H1 (cell line): ENCODE measurements at regions not wholly inside any gene's neighbourhood (a gene's known extent, or its start where the extent isn't known, plus 50 kb on each side); places are given as distances from the start of the nearest gene placed in this dataset.

Source experiments
- CTCF ChIA-PET: fragments of 300-600 bp; sonication (Branson Sonifier 250); formaldehyde crosslinking; loops from one replicate; lab custom pipeline; 2021; ENCODE audit not compliant: partially characterized antibody; lab: Charles Lee
- POLR2A ChIA-PET: fragments of 300-600 bp; sonication (Branson Sonifier 250); formaldehyde crosslinking; loops from one replicate; lab custom pipeline; 2021; ENCODE audit warnings: inconsistent platforms; ENCODE audit not compliant: partially characterized antibody; lab: Charles Lee
- DNase-seq, 2 experiments: peaks; one replicate each; pipeline versions ENCODE4 v3.0.0 to v3.0.0-alpha.2; 2010 to 2022; ENCODE audit warnings: low spot score in 2 of 2, low read depth in 1 of 2, mixed read lengths in 1 of 2
- FAIRE-seq: peaks from 2 replicates; lab custom pipeline; 2011; peaks lifted over from hg19 to GRCh38; lab: Jason Lieb, UNC
- H2AFZ ChIP-seq: 2 replicates; pipeline ENCODE4 v1.8.1; 2012; ENCODE audit warnings: low read length, inconsistent platforms
- H2AK5ac ChIP-seq: 2 replicates; pipeline ENCODE4 v1.6.1; 2013; ENCODE audit warnings: low read depth, low read length
- H2BK120ac ChIP-seq: replicated peaks from 2 replicates; pipeline ENCODE3; 2013; ENCODE audit warnings: low read depth, low read length, inconsistent platforms
- H2BK12ac ChIP-seq: 2 replicates; pipeline ENCODE4 v1.6.1; 2013; ENCODE audit warnings: low read depth, low read length
- H2BK15ac ChIP-seq: 2 replicates; pipeline ENCODE4 v1.6.1; 2013; ENCODE audit warnings: low read length
- H2BK20ac ChIP-seq: 2 replicates; pipeline ENCODE4 v1.6.1; 2013; ENCODE audit warnings: low read length
- H2BK5ac ChIP-seq: 2 replicates; pipeline ENCODE4 v1.6.1; 2013; ENCODE audit warnings: low read depth, low read length
- H3K14ac ChIP-seq: 2 replicates; pipeline ENCODE4 v1.6.1; 2013; ENCODE audit warnings: inconsistent platforms; ENCODE audit not compliant: insufficient read length
- H3K18ac ChIP-seq: 2 replicates; pipeline ENCODE4 v1.6.1; 2013; ENCODE audit warnings: low read length; ENCODE audit errors: extremely low read depth
- H3K23ac ChIP-seq: 2 replicates; pipeline ENCODE4 v1.6.1; 2013; ENCODE audit warnings: inconsistent platforms; ENCODE audit not compliant: insufficient read length
- H3K23me2 ChIP-seq: 2 replicates; pipeline ENCODE4 v1.6.1; 2013; ENCODE audit warnings: low read depth, low read length
- H3K27ac ChIP-seq: 2 replicates; pipeline ENCODE4 v1.6.1; 2011; ENCODE audit warnings: low read depth, low read length, inconsistent platforms
- H3K27me3 ChIP-seq, 4 experiments: replicated peaks in 1 of 4; 1 replicate in 1 of 4; 2 replicates in 3 of 4; pipeline versions ENCODE4 v1.6.1 to v1.8.1; 2011 to 2013; ENCODE audit warnings: low read length in 3 of 4, mild to moderate bottlenecking in 3 of 4, inconsistent platforms in 2 of 4, mixed read lengths in 2 of 4, moderate library complexity in 1 of 4; ENCODE audit not compliant: control insufficient read depth in 3 of 4, insufficient read depth in 3 of 4; ENCODE audit errors: extremely low read depth in 1 of 4
- H3K36me3 ChIP-seq, 4 experiments: 2 replicates each; pipeline versions ENCODE4 v1.6.1 to v1.8.1; 2011 to 2013; ENCODE audit warnings: mild to moderate bottlenecking in 4 of 4, low read length in 3 of 4, moderate library complexity in 2 of 4, control low read depth in 1 of 4, inconsistent platforms in 1 of 4; ENCODE audit not compliant: insufficient read depth in 4 of 4, control insufficient read depth in 2 of 4
- H3K4ac ChIP-seq: replicated peaks from 2 replicates; pipeline ENCODE3; 2013; ENCODE audit warnings: low read length, low read depth, mixed read lengths, inconsistent platforms; ENCODE audit not compliant: insufficient read length
- H3K4me1 ChIP-seq, 4 experiments: replicated peaks in 1 of 4; 1 replicate in 1 of 4; 2 replicates in 3 of 4; pipeline versions ENCODE4 v1.6.1 to v1.8.1; 2011 to 2013; ENCODE audit warnings: low read length in 3 of 4, inconsistent platforms in 2 of 4, mixed read lengths in 1 of 4; ENCODE audit not compliant: insufficient read depth in 4 of 4, control insufficient read depth in 3 of 4
- H3K4me2 ChIP-seq, 2 experiments: 2 replicates each; pipeline versions ENCODE4 v1.6.1 to v1.8.1; 2011 to 2013; ENCODE audit warnings: low read depth in 2 of 2, low read length in 2 of 2, control low read depth in 1 of 2, inconsistent platforms in 1 of 2, mild to moderate bottlenecking in 1 of 2; ENCODE audit not compliant: insufficient read depth in 1 of 2
- H3K4me3 ChIP-seq, 4 experiments: fragments of 200-600, 300-600 bp in 1 of 4; sonication (generic), shearing (Covaris generic), sonication (Bioruptor Twin) in 1 of 4; 2 replicates each; pipeline versions ENCODE4 v1.5.1 to v1.8.1; 2011 to 2016; ENCODE audit warnings: low read length in 4 of 4, low read depth in 3 of 4, control low read depth in 2 of 4, inconsistent platforms in 2 of 4, mild to moderate bottlenecking in 2 of 4, mixed read lengths in 1 of 4, moderate library complexity in 1 of 4; ENCODE audit not compliant: insufficient read depth in 2 of 4; ENCODE audit errors: extremely low read depth in 1 of 4
- H3K56ac ChIP-seq: replicated peaks from 2 replicates; pipeline ENCODE3; 2013; ENCODE audit warnings: low read depth, mild to moderate bottlenecking, mixed read lengths, low read length, inconsistent platforms; ENCODE audit not compliant: insufficient read length
- H3K79me1 ChIP-seq: 2 replicates; pipeline ENCODE4 v1.6.1; 2013; ENCODE audit warnings: low read depth, low read length, control low read depth
- H3K79me2 ChIP-seq, 2 experiments: 2 replicates each; pipeline versions ENCODE4 v1.6.1 to v1.8.1; 2012 to 2013; ENCODE audit warnings: low read length in 2 of 2, mild to moderate bottlenecking in 2 of 2, inconsistent platforms in 1 of 2; ENCODE audit not compliant: insufficient read depth in 2 of 2, control insufficient read depth in 1 of 2
- H3K9ac ChIP-seq, 4 experiments: replicated peaks in 1 of 4; 1 replicate in 1 of 4; 2 replicates in 3 of 4; pipeline versions ENCODE4 v1.6.1 to v1.8.1; 2011 to 2013; ENCODE audit warnings: low read depth in 3 of 4, low read length in 3 of 4, control low read depth in 2 of 4, mild to moderate bottlenecking in 2 of 4, moderate library complexity in 2 of 4, inconsistent platforms in 1 of 4; ENCODE audit errors: extremely low read depth in 1 of 4
- H3K9me3 ChIP-seq, 2 experiments: 2 replicates each; pipeline versions ENCODE4 v1.6.1 to v1.8.1; 2012 to 2013; ENCODE audit warnings: mild to moderate bottlenecking in 2 of 2, moderate library complexity in 2 of 2, control low read depth in 1 of 2, inconsistent platforms in 1 of 2, low read depth in 1 of 2, low read length in 1 of 2, mixed read lengths in 1 of 2; ENCODE audit not compliant: insufficient read depth in 2 of 2
- H4K20me1 ChIP-seq, 2 experiments: replicated peaks in 1 of 2; 2 replicates each; pipeline versions ENCODE3 to v1.8.1; 2011 to 2013; ENCODE audit warnings: inconsistent platforms in 2 of 2, low read length in 2 of 2, mild to moderate bottlenecking in 1 of 2; ENCODE audit not compliant: insufficient read depth in 2 of 2, control insufficient read depth in 1 of 2
- H4K5ac ChIP-seq: 2 replicates; pipeline ENCODE4 v1.6.1; 2013; ENCODE audit warnings: low read length, low read depth, mixed read lengths, inconsistent platforms; ENCODE audit not compliant: insufficient read length
- H4K8ac ChIP-seq: 2 replicates; pipeline ENCODE4 v1.8.0; 2013; ENCODE audit warnings: mild to moderate bottlenecking, moderate library complexity, low read length, inconsistent platforms; ENCODE audit not compliant: insufficient read depth; ENCODE audit errors: extremely low read depth
- H4K91ac ChIP-seq: replicated peaks from 2 replicates; pipeline ENCODE3; 2013; ENCODE audit warnings: low read length, mixed read lengths, inconsistent platforms; ENCODE audit not compliant: insufficient read length
- POLR2A ChIP-seq, 2 experiments: IDR thresholded peaks; 1 replicate in 1 of 2; 2 replicates in 1 of 2; pipeline ENCODE4 v1.6.1; 2011; ENCODE audit warnings: low read depth in 2 of 2, low read length in 2 of 2, mild to moderate bottlenecking in 2 of 2; ENCODE audit errors: control extremely low read depth in 1 of 2
- RAD21 ChIP-seq, 2 experiments: IDR thresholded peaks in 1 of 2; conservative IDR thresholded peaks in 1 of 2; 2 replicates each; pipeline ENCODE4 v1.6.1; 2011; ENCODE audit warnings: low read depth in 2 of 2, low read length in 2 of 2, improper control_type of control experiment in 1 of 2, inconsistent platforms in 1 of 2, mild to moderate bottlenecking in 1 of 2, moderate library complexity in 1 of 2
- WGBS, 2 experiments: shearing (Covaris generic) in 1 of 2; methylation state at CpG; one replicate each; pipeline versions ENCODE4 v1.1.6 to v1.1.7; 2013 to 2015; ENCODE audit warnings: low lambda C conversion rate in 2 of 2, mixed read lengths in 2 of 2, inconsistent platforms in 1 of 2, low coverage in 1 of 2, missing lambda C conversion rate in 1 of 2; ENCODE audit not compliant: insufficient replicate concordance in 2 of 2, insufficient coverage in 1 of 2, insufficient read length in 1 of 2; ENCODE audit errors: extremely low coverage in 1 of 2, missing lambda C conversion rate in 1 of 2; 5-methylcytosine and 5-hydroxymethylcytosine counted together

- Histone ChIP-seq H3K56ac (no peak overlapping the region), H3K79me1 (no peaks in the 10 kb centered on the region), H2AFZ (no peak overlapping the region), H2BK15ac (no peak overlapping the region), H3K9ac (no peak overlapping the region), H4K8ac (no peak overlapping the region), H4K5ac (no peak overlapping the region), H3K9me3 (no peaks in the 10 kb centered on the region), H3K18ac (no peak overlapping the region), H4K20me1 (no peaks in the 10 kb centered on the region), H3K27me3 (no peaks in the 10 kb centered on the region), H3K23ac (no peak overlapping the region), H4K91ac (no peak overlapping the region), H3K4me1 (peaks cover 0 to 13% (median 6%) of the 10 kb centered on the region in 4 experiments; a peak in 4 of 7 replicates), H3K27ac (no peak overlapping the region), H2BK5ac (no peak overlapping the region), H2BK120ac (no peak overlapping the region), H3K4me3 (no peak overlapping the region), H3K23me2 (no peaks in the 10 kb centered on the region), H3K4me2 (no peak overlapping the region), H3K14ac (no peak overlapping the region), H3K79me2 (no peaks in the 10 kb centered on the region; a peak in 1 of 4 replicates), H2AK5ac (no peak overlapping the region), H2BK20ac (no peak overlapping the region), H2BK12ac (no peak overlapping the region), H3K36me3 (no peaks in the 10 kb centered on the region), H3K4ac (no peak overlapping the region)
- TF ChIP-seq RAD21 (IDR thresholded peaks at IDR 0.05 in 1 of 2, conservative IDR thresholded peaks at IDR 0.05 in 1 of 2; ENCODE audit: low read depth in 2 of 2, low read length in 2 of 2) (no peak), POLR2A (IDR thresholded peaks at IDR 0.05; ENCODE audit: control extremely low read depth in 1 of 2, low read depth in 2 of 2, low read length in 2 of 2) (no peak)
- WGBS, 2 experiments: 91% methylated on average over 3 of the region's 3 CpGs; no CpG with 5 or more reads in 1 of the 2 experiments
- DNase-seq: no peak
- ChIA-PET CTCF (interaction anchor here (0.6 to 3.1 kb wide), 11 partner anchors 13 to 1385 kb away, joined by 3 to 8 read pairs (median 3); no protein-coding TSS in a partner anchor), POLR2A (no interaction called here)
- FAIRE-seq: peak; percentile 60
These were observed 368.4 kb downstream of the BUD13 start for GRCh38 chr11:116404462-116404798.
